ENCODE measurements at regions not wholly inside any gene's neighbourhood (a gene's known extent, or its start where the extent isn't known, plus 50 kb on each side); places are given as distances from the start of the nearest gene placed in this dataset.

DNA sequence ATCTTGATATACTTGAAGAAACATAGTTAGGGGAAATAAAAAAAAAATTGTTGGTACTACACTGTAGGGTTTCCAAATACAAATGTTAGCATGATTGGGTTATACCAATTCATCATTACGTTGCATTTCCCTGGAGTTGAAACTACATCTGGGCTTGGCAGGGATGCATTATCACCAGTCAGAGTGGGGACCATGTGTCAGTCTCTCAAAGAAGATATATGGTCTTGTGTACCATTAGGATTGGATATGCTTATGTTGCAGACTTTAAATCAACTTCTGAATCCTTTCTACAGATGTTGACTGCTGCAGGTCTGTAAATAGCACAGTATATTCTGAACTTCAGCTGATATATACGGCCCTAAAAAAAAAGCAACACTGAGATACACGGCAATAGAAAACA is 188.5 kb downstream of the SLIT2 start:
- Mint-ChIP-seq H3K36me3 (ENCODE audit: low read depth) (no peaks in the 10 kb centered on the region), H3K27ac (no peak overlapping the region), H3K4me1 (ENCODE audit: low read depth) (no peaks in the 10 kb centered on the region), H3K4me3 (no peak overlapping the region), H3K9me3 (no peaks in the 10 kb centered on the region), H3K27me3 (peaks cover 4% of the 10 kb centered on the region)
- H3K27me3 ChIP-seq (ENCODE audit: control insufficient read depth in 1 of 2, insufficient read depth in 2 of 2, low read length in 2 of 2) = no peaks in the 10 kb centered on the region
- H3K4me3 ChIP-seq (ENCODE audit: low read length) = no peak overlapping the region
- TF ChIP-seq, protein P1, sequence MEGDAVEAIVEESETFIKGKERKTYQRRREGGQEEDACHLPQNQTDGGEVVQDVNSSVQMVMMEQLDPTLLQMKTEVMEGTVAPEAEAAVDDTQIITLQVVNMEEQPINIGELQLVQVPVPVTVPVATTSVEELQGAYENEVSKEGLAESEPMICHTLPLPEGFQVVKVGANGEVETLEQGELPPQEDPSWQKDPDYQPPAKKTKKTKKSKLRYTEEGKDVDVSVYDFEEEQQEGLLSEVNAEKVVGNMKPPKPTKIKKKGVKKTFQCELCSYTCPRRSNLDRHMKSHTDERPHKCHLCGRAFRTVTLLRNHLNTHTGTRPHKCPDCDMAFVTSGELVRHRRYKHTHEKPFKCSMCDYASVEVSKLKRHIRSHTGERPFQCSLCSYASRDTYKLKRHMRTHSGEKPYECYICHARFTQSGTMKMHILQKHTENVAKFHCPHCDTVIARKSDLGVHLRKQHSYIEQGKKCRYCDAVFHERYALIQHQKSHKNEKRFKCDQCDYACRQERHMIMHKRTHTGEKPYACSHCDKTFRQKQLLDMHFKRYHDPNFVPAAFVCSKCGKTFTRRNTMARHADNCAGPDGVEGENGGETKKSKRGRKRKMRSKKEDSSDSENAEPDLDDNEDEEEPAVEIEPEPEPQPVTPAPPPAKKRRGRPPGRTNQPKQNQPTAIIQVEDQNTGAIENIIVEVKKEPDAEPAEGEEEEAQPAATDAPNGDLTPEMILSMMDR (IDR thresholded peaks at IDR 0.05) = no peak
- intact Hi-C loops (cut with DNase I, micrococcal nuclease) = no loop called here
- CTCF ChIA-PET = no interaction called here
- H3K4me1 ChIP-seq (ENCODE audit: insufficient read depth, low read length) = no peaks in the 10 kb centered on the region
- no peak overlapping the region for H3K27ac ChIP-seq (ENCODE audit: low read depth in 1 of 2, low read length in 2 of 2)
- ATAC-seq (ENCODE audit: poor library complexity) (no peak), DNase-seq (no peak)
- H3K36me3 ChIP-seq (ENCODE audit: insufficient read depth, low read length) = no peaks in the 10 kb centered on the region
- POLR2A ChIA-PET = no interaction called here
- no peaks in the 10 kb centered on the region for H3K9me3 ChIP-seq (ENCODE audit: control insufficient read depth in 1 of 2, insufficient read depth in 1 of 2, low read length in 2 of 2)

- no peak for ATAC-seq (ENCODE audit: poor library complexity)
- Histone ChIP-seq H3K9me3 (ENCODE audit: control insufficient read depth in 1 of 2, insufficient read depth in 1 of 2, low read length in 2 of 2) (no peaks in the 10 kb centered on the region), H3K36me3 (ENCODE audit: insufficient read depth, low read length) (no peaks in the 10 kb centered on the region), H3K27me3 (ENCODE audit: control insufficient read depth in 1 of 2, insufficient read depth in 2 of 2, low read length in 2 of 2) (no peaks in the 10 kb centered on the region), H3K27ac (ENCODE audit: low read depth in 1 of 2, low read length in 2 of 2) (no peak overlapping the region), H3K4me1 (ENCODE audit: insufficient read depth, low read length) (no peaks in the 10 kb centered on the region), H3K4me3 (ENCODE audit: low read length) (no peak overlapping the region)
- no peaks in the 10 kb centered on the region for H3K36me3 Mint-ChIP-seq (ENCODE audit: low read depth)
- DNase-seq = no peak
- CTCF ChIA-PET = no interaction called here
- no peaks in the 10 kb centered on the region for H3K4me1 Mint-ChIP-seq (ENCODE audit: low read depth)
- no peak overlapping the region for H3K27ac Mint-ChIP-seq
- peaks cover 4% of the 10 kb centered on the region for H3K27me3 Mint-ChIP-seq
- TF ChIP-seq, protein P1 (IDR thresholded peaks at IDR 0.05) = no peak
- H3K4me3 Mint-ChIP-seq = no peak overlapping the region
- POLR2A ChIA-PET = no interaction called here
- no peaks in the 10 kb centered on the region for H3K9me3 Mint-ChIP-seq
- intact Hi-C loops (cut with DNase I, micrococcal nuclease) = no loop called here
Measured at GRCh38 chr4:20443015-20443805, 191.5 kb downstream of the SLIT2 start.

DNA sequence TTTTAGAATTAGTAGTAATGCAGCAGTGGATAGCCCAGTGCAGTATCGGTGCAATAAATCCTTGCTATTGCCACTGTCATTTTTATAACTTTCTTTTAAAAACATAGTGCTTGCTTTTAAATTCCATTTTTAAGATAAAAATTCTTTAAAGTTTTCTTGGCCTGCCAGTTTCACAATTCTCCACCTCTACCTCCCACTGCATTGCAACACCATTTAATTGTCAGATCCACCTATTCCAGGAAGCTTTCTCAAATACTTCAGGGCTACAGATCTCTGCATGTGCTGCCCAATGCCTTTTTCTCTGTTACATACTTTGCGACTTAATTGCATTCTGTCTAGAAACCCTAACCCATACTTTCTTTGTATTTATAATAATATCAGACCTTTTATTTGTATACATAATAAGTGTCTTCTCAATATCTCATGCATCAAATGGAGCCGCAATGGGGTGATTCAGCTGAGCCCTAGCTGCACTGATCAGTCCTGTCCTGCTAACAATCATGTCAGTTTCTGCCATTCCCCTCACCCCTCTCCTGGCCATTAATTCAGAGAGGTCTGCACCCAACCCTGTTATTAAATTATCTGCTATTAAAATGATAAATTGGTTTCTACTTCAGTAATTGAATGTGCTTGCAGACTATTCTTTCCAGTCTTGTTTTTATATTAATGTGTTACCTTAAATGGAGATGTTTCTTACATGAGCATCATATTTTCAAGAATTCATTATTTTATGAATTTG is 193.1 kb downstream of the SLIT2 start:
- Histone ChIP-seq H3K9me3 (ENCODE audit: control insufficient read depth in 1 of 2, insufficient read depth in 1 of 2, low read length in 2 of 2) (no peaks in the 10 kb centered on the region), H3K36me3 (ENCODE audit: insufficient read depth, low read length) (no peaks in the 10 kb centered on the region), H3K27me3 (ENCODE audit: control insufficient read depth in 1 of 2, insufficient read depth in 2 of 2, low read length in 2 of 2) (no peaks in the 10 kb centered on the region), H3K4me3 (ENCODE audit: low read length) (no peak overlapping the region), H3K4me1 (ENCODE audit: insufficient read depth, low read length) (no peaks in the 10 kb centered on the region), H3K27ac (ENCODE audit: low read depth in 1 of 2, low read length in 2 of 2) (no peak overlapping the region)
- intact Hi-C loops (cut with DNase I, micrococcal nuclease) = no loop called here
- TF ChIP-seq, protein P1 (IDR thresholded peaks at IDR 0.05) = no peak
- H3K36me3 Mint-ChIP-seq (ENCODE audit: low read depth) = no peaks in the 10 kb centered on the region
- H3K27me3 Mint-ChIP-seq = peaks cover 4% of the 10 kb centered on the region
- no peaks in the 10 kb centered on the region for H3K9me3 Mint-ChIP-seq
- no peak overlapping the region for H3K4me3 Mint-ChIP-seq
- ATAC-seq (ENCODE audit: poor library complexity) (no peak), DNase-seq (no peak)
- no peak overlapping the region for H3K27ac Mint-ChIP-seq
- ChIA-PET POLR2A (no interaction called here), CTCF (no interaction called here)
- H3K4me1 Mint-ChIP-seq (ENCODE audit: low read depth) = no peaks in the 10 kb centered on the region
